GM19193 (cell line): ENCODE measurements at regions not wholly inside any gene's neighbourhood (a gene's known extent, or its start where the extent isn't known, plus 50 kb on each side); places are given as distances from the start of the nearest gene placed in this dataset.

ENCODE experiments used
- POLR2A ChIP-seq: IDR thresholded peaks from 4 replicates; pipeline ENCODE4 v1.6.1; 2011; ENCODE audit not compliant: insufficient read depth, insufficient read length; ENCODE audit errors: extremely low read depth

DNA sequence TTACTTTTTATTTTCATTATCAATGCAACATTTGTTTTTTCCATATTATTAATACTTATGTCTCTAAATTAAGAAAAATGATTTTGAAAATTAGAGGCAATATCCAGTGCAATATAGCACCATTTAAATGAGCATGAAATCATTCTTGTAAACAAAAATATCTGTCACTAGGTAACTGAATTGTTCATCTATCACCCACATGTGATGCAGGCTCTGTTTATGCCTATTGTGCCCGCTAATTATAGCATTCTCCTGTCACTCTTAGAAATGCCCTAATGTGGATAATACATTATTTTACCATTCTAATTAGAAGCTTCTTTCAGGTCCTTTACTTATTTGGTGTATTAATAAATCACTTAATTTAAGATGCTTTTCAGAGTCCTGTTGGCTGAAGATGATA, 1332.4 kb downstream of the AACS start:
- no peak for TF ChIP-seq POLR2A

GRCh38 chr12:126400831-126401230, 1335.6 kb downstream of the AACS start:
- no peak for TF ChIP-seq POLR2A

- TF ChIP-seq POLR2A = no peak
Measured at GRCh38 chr12:126404293-126404881, 1339.2 kb downstream of the AACS start.

DNA sequence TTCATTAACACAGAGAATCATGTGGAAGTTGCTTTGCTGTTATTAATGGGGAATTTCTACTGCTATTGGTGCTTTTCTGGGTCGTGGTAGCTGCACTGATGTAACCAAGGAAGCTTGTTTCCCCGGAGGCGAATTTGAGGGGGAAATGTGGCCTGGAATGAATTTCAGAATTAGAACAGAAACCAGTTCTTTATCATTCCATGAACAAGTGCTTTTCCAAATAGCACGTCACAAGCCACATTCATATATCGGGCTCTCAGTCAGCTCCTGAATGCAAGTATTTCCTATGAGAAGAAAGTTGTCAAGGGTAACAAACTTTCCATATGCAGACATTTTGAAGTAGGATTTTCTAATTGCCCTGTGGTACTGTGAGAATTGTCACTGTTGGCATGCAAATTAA, 1353.2 kb downstream of the AACS start:
- no peak for TF ChIP-seq POLR2A

- TF ChIP-seq POLR2A = no peak
Measured at GRCh38 chr12:126419131-126419530, 1353.9 kb downstream of the AACS start.

DNA sequence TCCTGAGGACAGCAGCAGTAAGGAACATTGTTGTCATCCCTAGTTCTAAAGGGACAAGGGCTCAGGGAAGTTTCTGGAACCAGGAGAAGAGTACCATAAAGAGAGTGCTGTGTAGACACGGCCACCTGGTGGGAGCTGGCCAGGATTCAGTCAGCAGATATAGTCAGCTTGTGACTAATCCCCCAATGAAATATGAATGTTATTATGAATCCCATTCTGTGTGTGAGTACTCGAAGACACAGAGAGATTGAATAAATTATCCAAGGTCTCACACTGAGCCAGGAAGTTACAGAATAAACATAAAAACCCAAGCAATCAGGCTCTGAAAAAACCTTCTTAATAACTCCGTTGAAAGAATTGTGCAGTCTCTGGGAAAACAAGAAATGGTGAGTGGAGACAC, 1359.5 kb downstream of the AACS start:
- no peak for TF ChIP-seq POLR2A

DNA sequence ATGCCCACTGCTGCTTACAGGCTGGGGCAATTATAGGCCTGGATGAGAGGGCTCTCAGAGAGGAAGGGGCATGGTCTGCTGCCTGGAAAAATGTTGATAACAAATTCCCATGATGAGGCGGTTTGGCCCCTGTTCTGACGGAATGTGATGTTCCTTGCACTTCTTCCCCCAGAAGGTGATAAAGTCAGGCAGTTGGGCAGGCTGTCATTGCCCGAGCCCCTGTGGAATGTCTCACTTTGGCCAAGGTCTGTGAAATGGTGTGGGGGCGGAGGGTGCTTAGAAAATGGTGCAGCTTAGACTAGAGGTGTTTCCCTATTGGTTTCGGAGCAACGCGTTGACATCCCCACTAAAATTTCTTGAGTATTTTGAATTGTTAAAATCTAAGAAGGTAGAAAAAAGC, 1360.0 kb downstream of the AACS start:
- no peak for TF ChIP-seq POLR2A

- no peak for TF ChIP-seq POLR2A
Measured at GRCh38 chr12:126428769-126429168, 1363.5 kb downstream of the AACS start.

GRCh38 chr12:126430921-126431320, 1365.7 kb downstream of the AACS start:
- TF ChIP-seq POLR2A = no peak

- no peak for TF ChIP-seq POLR2A
Measured at GRCh38 chr12:126431767-126432166, 1366.5 kb downstream of the AACS start.

DNA sequence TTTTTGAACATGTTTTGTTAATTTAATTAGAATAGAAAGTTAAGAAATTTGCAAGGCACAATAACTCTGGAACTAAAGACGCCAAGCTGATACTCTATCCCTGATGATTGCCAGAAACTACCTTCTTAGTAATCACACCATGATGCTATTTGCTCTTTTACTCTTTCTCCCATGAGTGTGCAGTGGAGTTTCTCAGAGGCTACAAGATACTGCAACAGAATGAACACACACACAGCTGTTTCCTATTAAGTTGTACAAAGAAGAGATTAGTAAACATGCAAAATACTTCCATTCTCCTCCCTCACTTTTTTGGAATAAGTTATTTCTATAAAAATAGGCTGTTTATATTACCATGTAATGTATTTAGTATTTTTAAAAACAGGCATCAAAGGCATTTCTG, 1367.5 kb downstream of the AACS start:
- TF ChIP-seq POLR2A = no peak

- no peak for TF ChIP-seq POLR2A
Measured at GRCh38 chr12:126434412-126434985, 1369.3 kb downstream of the AACS start.

DNA sequence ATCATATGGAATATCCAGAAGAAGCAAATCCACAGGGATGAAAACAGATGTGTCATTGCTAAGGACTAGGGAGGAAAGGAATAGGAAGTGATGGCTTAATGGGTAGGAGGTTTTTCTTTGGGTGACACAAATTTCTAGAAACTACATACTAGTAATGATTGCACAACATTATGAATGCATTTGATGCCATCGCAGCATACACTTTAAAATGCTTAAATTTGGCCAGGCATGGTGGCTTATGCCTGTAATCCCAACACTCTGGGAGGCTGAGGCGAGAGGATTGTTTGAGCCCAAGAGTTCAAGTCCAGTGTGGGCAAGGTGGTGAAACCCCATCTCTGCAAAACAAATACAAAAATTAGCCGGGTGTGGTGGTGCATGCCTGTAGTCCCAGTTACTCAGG, 1370.8 kb downstream of the AACS start:
- TF ChIP-seq POLR2A = no peak

DNA sequence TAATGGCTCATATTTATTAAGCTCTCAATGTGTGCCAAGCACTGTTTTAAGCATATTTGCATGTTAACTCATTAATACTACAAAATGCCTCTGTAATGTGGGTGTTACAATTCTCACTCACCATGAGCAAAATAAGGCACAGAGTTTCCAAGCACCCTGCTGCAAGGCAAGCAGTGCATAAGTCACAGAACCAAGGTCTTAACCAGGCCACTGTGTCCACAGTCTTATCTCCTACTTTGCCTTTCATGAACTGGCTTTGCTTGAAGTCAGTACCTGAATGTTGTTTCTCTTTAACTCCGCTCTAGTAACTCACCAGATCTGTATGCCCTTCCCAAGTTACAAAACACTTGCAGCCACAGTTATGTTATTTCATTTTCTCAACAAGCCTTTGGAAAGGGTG, 1372.7 kb downstream of the AACS start:
- no peak for TF ChIP-seq POLR2A

DNA sequence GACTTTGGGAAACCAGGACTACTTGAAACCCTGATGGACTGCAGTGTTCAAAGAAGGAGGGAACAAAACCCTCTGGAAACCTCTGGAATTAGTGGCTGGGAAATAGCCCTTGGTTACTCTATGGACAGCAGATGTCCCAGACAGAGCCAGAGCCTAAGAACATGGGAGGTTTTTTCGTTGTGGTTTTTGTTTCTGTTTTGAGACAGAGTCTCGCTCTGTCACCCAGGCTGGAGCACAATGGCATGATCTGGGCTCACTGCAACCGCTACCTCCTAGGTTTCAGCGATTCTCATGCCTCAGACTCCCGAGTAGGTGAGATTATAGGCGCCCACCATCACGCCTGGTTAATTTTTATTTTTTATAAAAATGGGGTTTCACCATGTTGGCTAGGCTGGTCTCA, 1378.7 kb downstream of the AACS start:
- no peak for TF ChIP-seq POLR2A

DNA sequence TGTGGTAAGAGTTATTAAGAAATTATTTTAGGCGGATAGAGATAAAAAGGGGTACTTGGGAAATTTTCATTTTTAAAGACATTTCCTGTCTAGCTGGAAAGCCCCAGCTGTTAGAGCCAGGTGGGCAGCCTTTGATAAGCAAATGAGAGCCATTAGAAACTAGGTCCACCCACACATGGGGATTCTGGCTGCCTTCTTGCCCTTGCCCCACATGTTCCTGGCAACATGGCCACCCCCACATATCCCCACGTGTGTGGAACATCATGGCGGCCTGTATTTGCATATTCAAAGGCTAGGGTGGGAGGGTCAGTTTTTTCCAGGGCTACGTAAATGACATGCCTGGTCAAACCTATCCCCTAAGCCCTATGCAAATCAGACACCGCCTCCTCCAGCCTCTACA, 1382.1 kb downstream of the AACS start:
- TF ChIP-seq POLR2A = no peak

DNA sequence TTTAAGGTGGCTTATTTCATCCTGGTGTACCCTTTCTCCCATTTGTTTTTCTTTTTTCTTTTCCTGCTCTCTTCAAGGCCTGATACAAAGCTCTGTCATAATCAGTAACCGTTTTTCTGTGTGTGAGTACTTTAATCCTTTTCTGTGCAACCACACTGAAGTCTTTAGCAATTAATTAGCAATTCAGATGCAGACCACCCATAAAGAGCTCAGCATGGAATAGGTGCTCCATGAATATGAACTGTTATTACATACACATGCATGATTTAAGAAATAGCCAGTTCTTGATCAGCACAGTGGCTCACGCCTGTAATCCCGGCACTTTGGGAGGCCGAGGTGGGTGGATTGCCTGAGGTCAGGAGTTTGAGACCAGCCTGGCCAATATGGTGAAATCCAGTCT, 1386.6 kb downstream of the AACS start:
- no peak for TF ChIP-seq POLR2A

- no peak for TF ChIP-seq POLR2A
Measured at GRCh38 chr12:126454581-126454980, 1389.3 kb downstream of the AACS start.

- TF ChIP-seq POLR2A = no peak
Measured at GRCh38 chr12:126457776-126458175, 1392.5 kb downstream of the AACS start.
